ENCODE measurements at regions not wholly inside any gene's neighbourhood (a gene's known extent, or its start where the extent isn't known, plus 50 kb on each side); places are given as distances from the start of the nearest gene placed in this dataset.

DNA sequence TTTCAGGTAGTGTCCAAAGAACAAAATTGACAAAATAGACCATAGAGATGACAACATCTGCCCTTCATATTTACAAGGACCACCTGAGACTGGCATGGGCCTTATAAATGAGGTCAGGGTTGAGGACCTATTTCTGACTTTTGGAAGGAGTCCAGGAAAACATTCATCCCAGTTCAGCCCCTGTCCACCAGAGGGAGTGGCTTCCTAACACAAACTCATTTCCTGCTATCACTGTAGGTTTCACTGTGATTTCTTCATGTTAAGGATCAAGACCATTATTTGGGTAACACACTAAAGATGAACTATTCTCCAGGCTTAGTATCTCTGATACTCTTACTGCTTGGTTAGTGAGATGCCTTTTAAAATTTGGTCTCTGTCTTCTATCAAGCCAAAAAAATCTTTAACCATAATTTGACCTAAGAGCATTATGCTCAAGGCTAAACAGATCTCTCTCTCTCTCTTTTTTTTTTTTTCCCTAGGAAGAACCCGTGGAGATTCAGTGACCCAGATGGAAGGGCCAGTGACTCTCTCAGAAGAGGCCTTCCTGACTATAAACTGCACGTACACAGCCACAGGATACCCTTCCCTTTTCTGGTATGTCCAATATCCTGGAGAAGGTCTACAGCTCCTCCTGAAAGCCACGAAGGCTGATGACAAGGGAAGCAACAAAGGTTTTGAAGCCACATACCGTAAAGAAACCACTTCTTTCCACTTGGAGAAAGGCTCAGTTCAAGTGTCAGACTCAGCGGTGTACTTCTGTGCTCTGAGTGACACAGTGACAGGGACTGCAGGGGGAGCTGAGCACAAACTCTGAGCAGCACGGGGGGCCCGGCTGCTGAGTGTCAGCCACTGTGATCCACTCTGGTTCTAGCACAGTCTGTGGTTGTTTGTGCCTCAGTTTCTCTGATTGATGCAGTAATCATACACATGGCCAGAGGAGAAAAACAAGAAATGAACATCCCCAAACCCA lies 267.6 kb upstream of the OR4E1 start:
- H3K36me3 ChIP-seq = no peaks in the 10 kb centered on the region
- no peak for DNase-seq
- TF ChIP-seq POLR2A (IDR thresholded peaks at IDR 0.05) = no peak
- TF ChIP-seq, protein P1, sequence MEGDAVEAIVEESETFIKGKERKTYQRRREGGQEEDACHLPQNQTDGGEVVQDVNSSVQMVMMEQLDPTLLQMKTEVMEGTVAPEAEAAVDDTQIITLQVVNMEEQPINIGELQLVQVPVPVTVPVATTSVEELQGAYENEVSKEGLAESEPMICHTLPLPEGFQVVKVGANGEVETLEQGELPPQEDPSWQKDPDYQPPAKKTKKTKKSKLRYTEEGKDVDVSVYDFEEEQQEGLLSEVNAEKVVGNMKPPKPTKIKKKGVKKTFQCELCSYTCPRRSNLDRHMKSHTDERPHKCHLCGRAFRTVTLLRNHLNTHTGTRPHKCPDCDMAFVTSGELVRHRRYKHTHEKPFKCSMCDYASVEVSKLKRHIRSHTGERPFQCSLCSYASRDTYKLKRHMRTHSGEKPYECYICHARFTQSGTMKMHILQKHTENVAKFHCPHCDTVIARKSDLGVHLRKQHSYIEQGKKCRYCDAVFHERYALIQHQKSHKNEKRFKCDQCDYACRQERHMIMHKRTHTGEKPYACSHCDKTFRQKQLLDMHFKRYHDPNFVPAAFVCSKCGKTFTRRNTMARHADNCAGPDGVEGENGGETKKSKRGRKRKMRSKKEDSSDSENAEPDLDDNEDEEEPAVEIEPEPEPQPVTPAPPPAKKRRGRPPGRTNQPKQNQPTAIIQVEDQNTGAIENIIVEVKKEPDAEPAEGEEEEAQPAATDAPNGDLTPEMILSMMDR (IDR thresholded peaks at IDR 0.05 in 4 of 5, conservative IDR thresholded peaks at IDR 0.05 in 1 of 5) = no peak
- no peak overlapping the region for H3K4me3 ChIP-seq
- H3K9me3 ChIP-seq = no peaks in the 10 kb centered on the region
- no peaks in the 10 kb centered on the region for H3K27me3 ChIP-seq
- no peaks in the 10 kb centered on the region for H3K4me1 ChIP-seq
- in situ Hi-C loops (cut with MboI; ENCODE audit: low sequenced_read_pairs in 4 of 4) (no loop called here), intact Hi-C loops (cut with DNase I; ENCODE audit: low total_unique reads) (no loop called here)
- no peak for ATAC-seq
- no peak overlapping the region for H3K27ac ChIP-seq

DNA sequence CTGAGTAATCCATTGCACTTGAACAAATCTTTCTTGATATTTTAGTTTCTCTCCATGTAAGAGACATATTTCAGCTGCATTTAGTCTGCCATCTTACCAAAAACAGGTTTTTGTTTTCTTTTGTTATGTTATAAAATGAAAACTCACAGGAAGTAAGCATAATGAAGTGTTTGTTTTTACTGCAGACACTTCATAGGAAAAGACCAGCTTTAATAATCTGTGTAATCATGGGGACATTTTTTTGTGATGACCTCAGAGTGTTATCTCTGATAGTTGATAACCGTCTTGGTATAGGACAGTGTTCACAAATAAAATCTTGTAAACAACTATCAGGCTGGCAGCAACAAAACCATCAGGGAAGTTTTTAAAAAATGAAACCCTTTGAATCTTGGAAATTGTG lies 266.2 kb upstream of the OR4E1 start:
- Histone ChIP-seq H3K4me3 (no peak overlapping the region), H3K27me3 (no peaks in the 10 kb centered on the region), H3K9me3 (no peaks in the 10 kb centered on the region), H3K4me1 (no peaks in the 10 kb centered on the region), H3K36me3 (no peaks in the 10 kb centered on the region), H3K27ac (no peak overlapping the region)
- in situ Hi-C loops (cut with MboI; ENCODE audit: low sequenced_read_pairs in 4 of 4) (no loop called here), intact Hi-C loops (cut with DNase I; ENCODE audit: low total_unique reads) (no loop called here)
- no peak for DNase-seq
- ATAC-seq = no peak
- TF ChIP-seq, protein P1 (IDR thresholded peaks at IDR 0.05 in 4 of 5, conservative IDR thresholded peaks at IDR 0.05 in 1 of 5) = no peak
- no peak for TF ChIP-seq POLR2A (IDR thresholded peaks at IDR 0.05)

DNA sequence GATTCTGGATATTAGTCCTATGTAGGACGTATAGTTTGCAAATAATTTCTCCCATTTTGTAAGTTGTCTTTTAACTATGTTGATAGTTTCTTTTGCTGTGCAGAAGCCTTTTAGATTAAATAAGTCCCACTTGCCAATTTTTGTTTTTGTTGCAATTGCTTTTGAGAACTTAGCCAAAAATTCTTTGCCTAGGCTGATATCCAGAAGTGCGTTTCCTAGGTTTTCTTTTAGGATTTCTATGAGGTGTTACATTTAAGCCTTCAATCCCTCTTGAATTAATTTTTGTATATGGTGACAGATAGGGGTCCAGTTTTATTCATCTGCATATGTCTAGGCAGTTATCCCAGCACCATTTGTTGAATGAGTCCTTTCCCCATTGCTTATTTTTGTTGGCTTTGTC lies 264.4 kb upstream of the OR4E1 start:
- Histone ChIP-seq H3K9me3 (no peaks in the 10 kb centered on the region), H3K27ac (no peak overlapping the region), H3K4me3 (no peak overlapping the region), H3K27me3 (no peaks in the 10 kb centered on the region), H3K4me1 (no peaks in the 10 kb centered on the region), H3K36me3 (no peaks in the 10 kb centered on the region)
- intact Hi-C loops (cut with DNase I; ENCODE audit: low total_unique reads) = no loop called here
- in situ Hi-C loops (cut with MboI; ENCODE audit: low sequenced_read_pairs in 4 of 4) = no loop called here
- DNase-seq (no peak), ATAC-seq (no peak)
- TF ChIP-seq, protein P1 (IDR thresholded peaks at IDR 0.05 in 4 of 5, conservative IDR thresholded peaks at IDR 0.05 in 1 of 5) = no peak
- no peak for TF ChIP-seq POLR2A (IDR thresholded peaks at IDR 0.05)

DNA sequence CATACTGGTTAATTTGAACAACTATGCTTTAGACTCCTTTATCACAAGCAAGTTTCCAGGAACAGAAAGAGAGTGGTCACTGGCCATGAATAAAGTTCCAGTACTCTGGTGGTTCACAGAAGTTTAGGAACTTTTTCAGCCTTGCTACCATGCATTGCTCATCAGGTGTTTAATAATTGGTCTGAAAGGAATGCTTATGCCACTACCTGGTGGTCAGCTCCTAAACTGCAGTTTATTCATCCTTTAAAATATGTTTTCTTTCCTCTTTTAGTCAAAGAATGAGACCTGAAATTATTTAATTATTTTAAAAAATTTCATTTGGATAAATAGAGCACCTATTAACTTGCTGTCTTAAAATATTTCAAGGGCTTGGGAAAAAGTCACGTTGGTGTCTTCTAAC lies 260.1 kb upstream of the OR4E1 start:
- intact Hi-C loops (cut with DNase I; ENCODE audit: low total_unique reads) (no loop called here), in situ Hi-C loops (cut with MboI; ENCODE audit: low sequenced_read_pairs in 4 of 4) (no loop called here)
- ATAC-seq (no peak), DNase-seq (no peak)
- no peak overlapping the region for H3K27ac ChIP-seq
- H3K4me1 ChIP-seq = no peaks in the 10 kb centered on the region
- no peaks in the 10 kb centered on the region for H3K36me3 ChIP-seq
- H3K4me3 ChIP-seq = no peak overlapping the region
- no peaks in the 10 kb centered on the region for H3K27me3 ChIP-seq
- no peak for TF ChIP-seq POLR2A (IDR thresholded peaks at IDR 0.05)
- TF ChIP-seq, protein P1 (IDR thresholded peaks at IDR 0.05 in 4 of 5, conservative IDR thresholded peaks at IDR 0.05 in 1 of 5) = no peak
- H3K9me3 ChIP-seq = no peaks in the 10 kb centered on the region
